ENCODE measurements at regions not wholly inside any gene's neighbourhood (a gene's known extent, or its start where the extent isn't known, plus 50 kb on each side); places are given as distances from the start of the nearest gene placed in this dataset.

DNA sequence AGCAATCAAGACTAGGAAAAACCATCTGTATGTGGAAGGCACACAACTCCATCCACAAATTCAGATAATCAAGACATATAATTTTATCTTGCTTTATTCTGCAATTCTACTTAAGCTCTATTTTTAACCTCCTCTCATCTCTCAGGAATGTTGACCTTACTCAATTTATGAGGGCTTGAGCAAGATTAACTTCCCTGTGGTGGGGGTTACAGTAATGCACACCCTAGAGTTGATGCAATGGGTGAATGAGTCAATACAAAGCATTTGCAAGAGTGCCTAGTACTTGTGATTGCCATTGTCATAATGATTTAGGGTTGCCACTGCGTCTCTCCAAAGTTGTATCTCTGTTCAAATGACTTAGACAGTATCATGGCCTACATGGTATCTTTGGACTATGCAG, 1598.4 kb upstream of the TMEM132C start:
- DNase-seq (no peak), ATAC-seq (no peak)
- intact Hi-C loops (cut with micrococcal nuclease), result no loop called here

DNA sequence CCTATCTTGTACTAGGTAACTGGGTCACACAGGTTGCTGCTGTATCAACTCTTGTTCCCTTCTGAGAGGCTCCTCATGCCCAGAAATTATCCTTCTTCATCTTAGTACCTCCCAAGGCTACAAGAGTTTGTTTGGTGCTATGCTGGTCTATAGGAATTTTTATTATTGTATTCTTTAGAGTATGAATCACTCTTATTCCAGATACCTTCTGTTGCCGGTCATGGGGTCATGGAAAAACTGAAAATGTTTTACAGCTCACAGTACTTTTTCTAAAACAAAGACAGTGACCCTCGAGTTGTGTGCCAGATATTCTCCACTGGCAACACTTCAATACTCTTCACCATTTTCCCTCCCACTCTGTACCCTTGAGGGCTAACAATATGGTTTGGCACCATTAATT, 1598.0 kb upstream of the TMEM132C start:
- DNase-seq, result no peak
- ATAC-seq, result no peak
- intact Hi-C loops (cut with micrococcal nuclease), result no loop called here

DNA sequence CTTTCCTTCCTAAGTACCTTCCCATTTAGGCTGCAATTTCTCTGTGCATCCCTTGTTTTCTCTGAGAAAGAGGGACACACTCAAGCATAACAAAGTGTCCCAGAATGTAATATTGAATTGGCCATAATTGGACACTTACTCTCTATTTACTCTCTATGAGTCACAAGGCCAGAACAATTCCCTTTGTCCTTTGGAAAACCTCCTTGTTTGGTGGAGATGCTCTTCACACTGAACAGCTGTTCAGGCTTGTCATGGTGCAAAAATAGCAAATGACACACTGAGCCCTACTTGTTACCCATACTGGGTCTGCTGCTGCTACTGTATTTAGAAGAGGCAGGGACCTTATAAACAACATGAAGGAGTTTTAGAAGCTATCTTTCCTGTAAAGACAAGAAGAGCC, 1590.5 kb upstream of the TMEM132C start:
- no peak for DNase-seq
- ATAC-seq, result no peak
- intact Hi-C loops (cut with micrococcal nuclease), result no loop called here

DNA sequence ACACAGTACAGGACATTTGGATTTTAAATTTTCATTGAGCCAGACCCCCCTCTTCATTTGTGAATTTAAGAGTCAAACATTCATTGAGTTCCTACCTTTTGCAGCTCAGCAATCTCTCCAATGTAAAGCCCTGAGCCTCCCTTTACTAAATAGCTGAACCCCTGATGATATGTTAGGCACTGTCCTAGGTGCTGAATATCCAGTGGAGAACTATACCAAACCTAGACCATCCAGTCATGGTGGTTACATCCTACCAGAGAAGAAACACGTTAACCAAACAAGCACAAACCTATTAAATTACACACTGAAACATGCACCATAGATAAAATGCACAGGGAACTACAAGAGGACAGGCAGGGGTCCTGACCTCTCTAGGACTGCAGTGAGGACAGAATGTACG, 1585.3 kb upstream of the TMEM132C start:
- ATAC-seq, result no peak
- intact Hi-C loops (cut with micrococcal nuclease), result no loop called here
- no peak for DNase-seq

DNA sequence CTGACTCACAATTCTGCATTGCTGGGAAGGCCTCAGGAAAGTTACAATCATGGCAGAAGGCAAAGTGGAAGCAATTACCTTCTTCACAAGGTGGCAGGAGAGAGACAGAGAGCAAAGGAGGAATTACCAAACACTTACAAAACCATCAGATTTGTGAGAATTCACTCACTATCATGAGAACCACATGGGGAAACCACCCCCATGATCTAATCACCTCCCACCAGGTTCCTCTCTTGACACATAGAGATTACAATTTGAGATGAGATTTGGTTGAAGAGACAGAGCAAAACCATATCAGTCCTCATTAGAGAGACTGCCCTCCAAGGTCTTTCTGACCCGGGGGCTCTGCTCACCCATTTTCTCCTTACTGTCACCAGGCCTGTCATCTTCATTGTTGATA, 1582.3 kb upstream of the TMEM132C start:
- DNase-seq (no peak), ATAC-seq (no peak)
- intact Hi-C loops (cut with micrococcal nuclease), result no loop called here

DNA sequence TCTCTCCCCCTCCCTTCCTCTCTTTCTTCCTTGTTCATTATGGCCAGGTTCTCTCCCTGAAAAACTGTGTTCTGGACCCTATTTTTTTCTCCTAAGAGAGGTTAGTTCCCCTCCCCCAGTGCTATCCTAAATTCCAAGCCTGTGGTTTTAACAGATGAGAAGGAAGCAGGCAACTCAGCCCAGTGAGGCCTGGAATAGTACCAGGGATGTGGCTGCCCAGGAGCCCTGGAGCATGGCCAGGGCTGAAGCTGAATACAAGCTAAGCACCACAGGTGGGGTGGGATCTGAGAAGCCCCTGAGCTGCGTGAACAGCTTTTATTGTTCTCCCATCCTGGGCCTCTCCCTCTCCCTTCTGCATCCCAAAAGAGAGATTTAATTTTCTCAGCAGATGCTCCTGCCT, 1581.3 kb upstream of the TMEM132C start:
- intact Hi-C loops (cut with micrococcal nuclease), result no loop called here
- DNase-seq (no peak), ATAC-seq (no peak)

DNA sequence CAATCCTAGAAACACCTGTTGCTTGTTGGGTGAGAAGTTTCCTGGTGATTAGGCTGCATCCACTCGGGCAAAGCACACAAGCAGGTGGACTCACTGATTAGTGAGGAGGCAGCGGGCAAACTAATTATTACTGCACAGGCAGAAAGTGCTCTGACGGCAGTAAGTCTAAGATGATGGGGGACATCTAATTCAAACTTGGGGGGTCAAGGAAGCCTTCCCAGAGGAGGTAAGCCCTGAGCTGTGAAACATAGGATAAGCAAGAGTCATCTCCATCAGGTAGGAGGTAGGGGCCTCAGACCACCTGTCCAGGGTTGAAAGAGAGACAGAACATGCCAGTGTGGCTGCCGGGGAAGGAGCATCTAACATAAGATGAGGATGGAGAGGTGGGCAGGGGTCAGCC, 1578.4 kb upstream of the TMEM132C start:
- ATAC-seq (no peak), DNase-seq (no peak)
- intact Hi-C loops (cut with micrococcal nuclease), result no loop called here

DNA sequence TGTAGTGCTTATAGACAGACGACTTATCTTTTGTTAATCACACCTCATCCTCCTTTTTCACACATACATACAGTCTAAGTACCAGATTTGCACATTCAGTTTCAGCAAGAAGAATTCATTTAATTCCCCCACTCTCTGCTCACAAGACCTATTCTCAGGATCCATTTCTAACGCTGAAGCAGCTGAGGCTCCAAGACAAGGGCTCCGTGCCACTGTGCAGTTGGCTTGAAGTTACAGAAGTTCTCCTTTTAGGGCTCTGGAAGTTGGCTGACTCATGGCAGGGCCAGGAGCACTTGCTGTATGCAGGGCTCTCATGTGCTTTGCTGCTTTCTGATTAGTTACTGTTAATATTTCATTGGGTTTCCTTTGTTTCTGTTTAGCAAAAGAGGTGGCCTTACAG, 1566.9 kb upstream of the TMEM132C start:
- intact Hi-C loops (cut with micrococcal nuclease), result no loop called here
- no peak for DNase-seq
- no peak for ATAC-seq

DNA sequence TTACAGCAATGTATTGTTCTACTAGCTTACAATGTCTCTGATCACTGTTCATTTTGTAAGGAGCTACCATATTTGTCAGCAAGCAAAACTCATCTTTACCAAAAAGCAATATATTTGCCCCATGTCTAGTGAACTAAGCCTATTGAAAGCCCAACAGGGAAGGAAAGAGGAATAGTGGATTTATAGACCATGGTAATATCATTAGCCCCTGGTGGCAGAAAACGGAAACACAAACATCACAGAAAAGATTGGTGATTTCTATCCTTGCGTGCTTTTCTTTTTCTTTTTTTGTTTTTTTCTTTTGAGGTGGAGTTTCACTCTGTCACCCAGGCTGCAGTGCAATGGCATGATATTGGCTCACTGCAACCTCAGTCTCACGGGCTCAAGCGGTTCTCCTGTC, 1562.4 kb upstream of the TMEM132C start:
- DNase-seq, result no peak
- intact Hi-C loops (cut with micrococcal nuclease), result no loop called here
- no peak for ATAC-seq

DNA sequence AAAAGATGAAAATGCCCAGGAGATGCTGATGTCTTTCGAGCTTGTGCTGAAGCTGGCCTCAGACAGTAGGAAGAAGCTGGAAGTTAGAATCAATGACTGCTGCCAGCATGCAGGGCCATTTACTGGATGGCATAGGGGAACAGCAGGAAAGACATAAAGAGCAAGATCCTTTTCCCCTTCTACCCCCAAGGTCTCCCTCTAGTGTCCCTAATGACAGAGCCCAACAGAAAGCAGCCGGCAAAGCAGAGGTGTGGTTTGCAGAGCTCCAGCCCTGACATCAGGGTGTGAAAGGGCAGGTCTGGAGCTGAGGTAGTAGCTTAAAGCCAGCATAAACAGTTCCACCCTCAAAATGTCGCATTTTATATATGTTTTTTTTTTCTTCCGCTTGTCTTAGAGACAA, 1560.7 kb upstream of the TMEM132C start:
- DNase-seq (no peak), ATAC-seq (no peak)
- intact Hi-C loops (cut with micrococcal nuclease), result no loop called here

DNA sequence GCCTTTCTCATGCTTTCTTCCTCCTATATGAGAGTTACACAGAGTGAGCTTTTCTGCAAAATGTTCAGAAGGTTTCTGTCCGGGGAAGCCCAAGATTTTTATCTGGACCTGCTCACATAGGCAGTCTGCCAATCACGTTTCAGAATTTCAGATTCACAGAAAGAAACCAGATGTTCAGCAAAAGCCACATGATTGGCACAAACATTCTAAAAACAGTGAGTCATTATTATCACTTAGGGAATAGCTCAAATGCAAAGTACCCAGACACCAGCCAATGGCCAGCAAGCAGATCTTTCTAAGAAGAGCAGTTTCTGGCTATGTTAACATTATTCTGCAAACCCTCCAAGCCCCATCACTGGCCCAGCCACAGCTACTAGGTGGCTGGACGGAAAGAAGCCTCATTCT, 1558.5 kb upstream of the TMEM132C start:
- no peak for ATAC-seq
- DNase-seq, result no peak
- intact Hi-C loops (cut with micrococcal nuclease), result no loop called here

DNA sequence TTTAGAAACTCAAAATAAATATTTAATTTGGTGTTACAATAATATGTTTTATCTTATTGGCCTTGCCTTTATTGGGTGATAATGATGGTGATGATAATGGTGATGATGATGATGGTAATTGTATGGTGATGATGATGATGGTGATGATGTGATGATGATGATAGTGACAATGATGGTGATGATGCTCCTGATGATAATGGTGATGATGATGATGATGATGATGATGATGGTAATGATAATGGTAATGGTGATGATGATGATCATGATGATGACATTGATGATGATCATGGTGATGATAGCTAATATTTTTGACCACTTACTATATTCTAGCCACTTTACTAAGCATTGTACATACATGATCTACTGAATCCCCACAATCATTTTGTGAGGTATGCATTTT, 1548.6 kb upstream of the TMEM132C start:
- DNase-seq (no peak), ATAC-seq (no peak)
- intact Hi-C loops (cut with micrococcal nuclease), result no loop called here

DNA sequence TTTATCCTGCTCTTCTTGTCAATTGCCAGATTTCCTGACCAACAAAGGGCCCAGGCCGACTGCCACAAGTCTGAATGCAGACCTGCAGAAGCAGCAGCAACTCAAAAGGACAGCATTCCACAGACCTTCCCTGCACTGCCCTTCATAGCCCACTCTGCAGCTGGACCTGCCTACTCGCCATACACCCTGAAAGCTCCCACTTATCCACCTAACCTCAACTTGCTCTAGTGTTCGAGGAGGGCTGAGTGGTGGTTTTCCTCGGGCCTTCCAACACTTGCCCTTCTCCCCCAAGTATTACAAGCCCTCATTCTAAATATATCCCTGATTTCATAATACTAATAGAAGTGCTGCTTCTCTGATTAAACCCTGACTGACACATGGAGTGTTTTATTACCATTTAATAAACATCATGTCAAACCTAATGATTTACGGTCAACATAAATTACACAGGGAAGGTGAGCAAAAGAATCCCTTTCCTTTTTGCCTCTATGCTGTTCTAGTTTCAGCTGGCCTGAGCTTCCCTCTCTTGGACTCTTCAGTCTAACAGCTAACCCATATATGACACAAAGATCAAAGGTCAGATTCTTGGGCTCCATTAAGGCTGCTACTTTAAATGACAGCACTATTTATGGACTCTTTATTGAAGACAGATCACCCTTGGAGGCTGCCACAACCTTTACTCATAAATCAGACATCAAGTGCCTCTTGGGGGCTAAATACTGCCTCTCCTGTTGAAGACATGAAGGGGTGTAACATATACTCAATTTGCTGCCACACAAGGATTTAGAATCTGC, 1546.9 kb upstream of the TMEM132C start:
- ATAC-seq (no peak), DNase-seq (no peak)
- intact Hi-C loops (cut with micrococcal nuclease), result no loop called here

DNA sequence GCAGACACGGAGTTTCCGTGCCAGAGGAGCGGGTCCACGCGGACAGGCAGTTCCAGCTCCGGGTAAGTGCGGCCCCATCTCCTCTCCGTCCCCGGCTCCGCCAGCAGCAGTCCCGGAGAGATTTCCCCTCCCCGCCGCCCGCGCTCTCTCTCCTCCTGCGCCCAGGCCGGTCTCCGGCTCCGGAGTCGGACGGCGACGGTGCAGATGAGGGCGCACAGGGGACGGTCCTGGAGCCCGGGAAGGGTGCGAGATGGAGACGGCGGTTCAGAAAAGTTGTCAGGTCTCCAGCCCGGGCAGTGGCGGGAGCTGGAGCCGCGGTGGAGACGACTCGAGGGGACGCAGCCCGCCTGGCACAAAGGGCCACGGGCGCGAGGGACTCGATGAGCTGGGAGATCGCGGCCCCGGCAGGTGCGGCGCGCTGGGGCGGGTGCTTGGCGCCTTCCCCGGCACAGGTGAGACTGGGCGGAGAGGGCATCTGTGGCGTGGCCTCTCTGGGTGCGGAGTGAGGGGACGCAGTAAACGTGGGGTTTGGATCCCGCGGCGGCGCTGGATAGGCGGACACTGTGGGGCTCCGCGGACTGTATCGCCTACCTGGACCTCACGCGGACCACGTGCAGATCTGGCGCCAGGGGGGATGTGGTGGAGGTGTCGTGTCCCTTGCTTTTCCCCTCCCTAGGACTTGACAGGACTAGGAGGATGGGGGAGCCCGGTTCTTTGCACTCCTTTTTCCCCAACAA, 1540.3 kb upstream of the TMEM132C start:
- ATAC-seq (no peak), DNase-seq (no peak)
- intact Hi-C loops (cut with micrococcal nuclease), result no loop called here

DNA sequence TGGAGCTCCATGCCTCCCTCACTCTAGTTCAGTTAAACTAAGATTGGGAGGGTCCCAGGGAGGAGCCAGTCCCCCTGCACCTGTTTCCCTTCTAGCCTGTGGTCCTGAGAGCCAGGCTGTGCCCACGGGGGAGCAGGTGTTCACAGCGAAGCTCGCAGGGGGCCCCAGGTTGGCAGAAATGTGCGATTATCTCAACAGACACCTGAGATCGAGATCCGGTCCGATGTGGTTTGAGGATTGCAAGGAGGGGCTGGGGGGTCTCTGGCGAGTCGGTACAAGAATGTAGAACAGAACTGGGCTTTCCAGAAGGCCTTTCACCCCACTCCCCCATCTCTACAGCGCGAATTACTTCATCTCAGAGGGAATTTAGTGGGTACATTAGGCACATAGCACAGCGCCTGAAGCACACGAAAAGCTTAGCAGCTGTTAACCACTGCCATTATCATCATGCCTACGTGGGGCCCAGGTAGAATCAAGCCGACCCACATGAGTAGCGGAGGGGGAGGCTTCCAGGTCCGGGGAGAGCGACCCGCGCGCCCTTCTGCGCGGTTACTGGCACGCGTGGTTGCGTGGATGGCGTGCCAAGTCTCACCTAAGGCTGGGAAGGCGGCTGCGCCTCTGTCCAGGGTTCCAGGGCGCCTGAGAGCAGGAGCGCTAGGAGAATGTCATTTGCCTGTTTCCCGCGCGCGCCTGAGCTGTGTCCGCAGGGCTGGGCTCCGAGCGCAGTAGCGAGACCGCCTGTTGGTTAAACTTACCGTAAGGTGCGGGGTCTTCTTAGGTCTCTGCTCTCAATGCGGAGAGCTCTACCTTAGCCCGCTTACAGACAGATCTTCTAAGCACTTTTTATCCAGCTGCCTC, 1539.5 kb upstream of the TMEM132C start:
- ATAC-seq (no peak), DNase-seq (no peak)
- intact Hi-C loops (cut with micrococcal nuclease), result no loop called here

DNA sequence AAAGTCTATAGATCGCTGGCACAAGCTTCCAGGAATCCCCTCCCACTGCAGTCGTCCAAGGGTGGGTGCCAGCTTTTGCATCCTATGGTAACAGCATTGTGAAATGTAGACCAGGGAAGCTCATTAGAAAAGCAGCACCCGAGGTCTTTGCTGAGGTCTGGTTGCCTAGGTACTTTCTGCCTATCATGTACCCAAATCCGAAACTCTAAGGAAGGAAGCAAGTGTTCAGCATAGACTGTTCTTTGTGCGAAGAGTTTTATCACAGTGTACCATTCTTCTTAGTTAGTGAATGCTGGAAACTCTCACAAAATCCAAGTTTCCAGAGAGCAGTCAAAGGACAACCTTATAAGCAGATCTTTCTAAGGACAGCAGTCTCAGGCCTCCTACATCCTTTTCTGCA, 1532.7 kb upstream of the TMEM132C start:
- intact Hi-C loops (cut with micrococcal nuclease), result no loop called here
- ATAC-seq, result no peak

DNA sequence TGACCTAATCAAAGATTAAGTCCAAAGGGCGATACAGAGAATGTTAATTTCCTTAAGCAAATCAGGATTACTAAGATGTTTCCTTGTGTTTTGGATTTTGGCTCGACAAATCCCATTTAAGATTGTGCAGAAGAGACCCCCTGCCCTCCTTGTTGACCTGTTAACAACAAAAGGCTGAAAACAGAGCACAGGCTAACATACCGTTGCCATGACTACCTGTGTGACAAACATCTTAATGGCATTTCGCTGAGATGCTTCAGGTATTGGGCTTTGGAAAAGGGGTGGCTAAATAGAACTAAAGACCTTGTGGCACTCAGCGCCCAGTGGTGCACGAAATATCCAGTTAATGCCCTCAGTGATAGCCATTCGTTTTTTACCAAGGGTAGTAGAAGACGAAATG, 1532.3 kb upstream of the TMEM132C start:
- ATAC-seq, result no peak
- intact Hi-C loops (cut with micrococcal nuclease), result no loop called here
- no peak for DNase-seq

More for the DNA sequence above, 1532.7 kb upstream of the TMEM132C start:
- no peak for DNase-seq

DNA sequence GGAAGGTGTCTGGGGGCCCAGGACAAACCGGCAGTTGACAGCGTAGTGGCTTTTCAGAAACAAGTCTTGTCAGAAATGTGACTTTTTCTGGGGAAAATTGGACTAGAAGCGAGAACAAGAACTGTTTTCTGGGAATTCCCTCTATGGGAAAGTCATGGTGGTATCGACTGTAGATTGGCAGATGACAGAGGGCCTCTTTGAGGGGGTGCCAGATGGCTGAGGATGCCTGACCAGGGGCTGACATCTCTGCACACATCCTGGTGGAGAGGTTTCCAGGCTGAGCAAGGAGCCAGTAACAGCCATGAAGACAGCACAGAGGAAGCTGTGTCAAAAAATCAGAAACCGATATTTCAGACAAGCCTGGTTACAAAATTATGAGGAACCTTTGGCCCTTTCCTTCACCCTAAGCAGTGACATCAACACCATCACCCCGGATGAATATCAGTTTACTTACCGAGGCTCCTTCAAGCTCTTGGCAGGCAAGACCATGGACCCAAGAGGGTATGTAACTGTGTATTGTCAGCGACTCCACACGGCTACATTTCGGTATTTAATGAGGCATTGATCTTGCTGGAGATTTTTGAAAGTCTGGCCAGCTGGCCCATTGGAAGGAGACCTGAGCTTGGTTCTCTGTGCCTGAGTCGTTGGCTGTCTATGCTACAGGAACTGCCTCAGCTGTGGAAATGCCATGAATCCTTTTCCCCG, 1525.3 kb upstream of the TMEM132C start:
- intact Hi-C loops (cut with micrococcal nuclease), result no loop called here
- no peak for ATAC-seq
- no peak for DNase-seq

DNA sequence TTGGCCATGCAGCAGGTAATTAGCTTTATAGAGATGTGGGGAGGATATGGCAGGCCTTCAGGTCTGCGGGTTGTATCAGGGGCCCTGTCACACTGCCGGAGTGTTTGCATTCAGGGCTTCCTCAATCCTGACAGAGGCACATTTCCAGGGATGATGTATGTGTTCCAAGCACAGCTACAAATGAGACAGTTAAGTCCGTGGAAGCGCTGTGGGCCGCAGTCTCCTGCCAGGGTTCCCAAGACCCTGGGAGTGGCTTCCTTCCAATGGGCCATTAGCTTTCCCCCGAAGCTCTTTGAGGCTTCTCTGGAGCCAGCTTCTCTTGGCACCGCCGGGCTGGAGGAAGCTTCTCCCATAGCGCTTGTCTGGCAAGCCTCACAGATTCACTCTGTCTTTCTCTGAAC, 1524.7 kb upstream of the TMEM132C start:
- no peak for ATAC-seq
- no peak for DNase-seq
- intact Hi-C loops (cut with micrococcal nuclease), result no loop called here
